Loucy (cell line): ENCODE measurements at regions not wholly inside any gene's neighbourhood (a gene's known extent, or its start where the extent isn't known, plus 50 kb on each side); places are given as distances from the start of the nearest gene placed in this dataset.

ENCODE experiments used
- CTCF ChIP-seq: fragments of 200-600 bp; sonication (generic); conservative IDR thresholded peaks from 2 replicates; pipeline ENCODE4 v1.5.1; 2014; ENCODE audit warnings: mild to moderate bottlenecking, antibody characterized with exemption, low read length
- EZH2phosphoT487 ChIP-seq: fragments of 200-600 bp; IDR thresholded peaks from 2 replicates; pipeline ENCODE4 v1.6.1; 2018; ENCODE audit warnings: antibody characterized with exemption, mild to moderate bottlenecking, moderate library complexity, borderline replicate concordance

GRCh38 chr22:22349455-22349836 is 104.9 kb downstream of the VPREB1 start:
- no peak for TF ChIP-seq CTCF
- no peak for TF ChIP-seq EZH2phosphoT487
